MM.1S (cell line): ENCODE measurements at regions not wholly inside any gene's neighbourhood (a gene's known extent, or its start where the extent isn't known, plus 50 kb on each side); places are given as distances from the start of the nearest gene placed in this dataset.

ENCODE experiments used
- DNase-seq: peaks from one replicate; pipeline ENCODE4 v3.0.0-alpha.2; 2015
- H2AFZ ChIP-seq: fragments of 300-600 bp; sonication (generic); 2 replicates; pipeline ENCODE4 v1.6.0; 2016; ENCODE audit warnings: antibody characterized with exemption, low read length
- H3F3A ChIP-seq: fragments of 300-600 bp; sonication (generic); 2 replicates; pipeline ENCODE4 v1.6.1; 2016; ENCODE audit warnings: mild to moderate bottlenecking, antibody characterized with exemption, low read length, moderate library complexity, mixed read lengths; ENCODE audit not compliant: insufficient read depth
- H3K27ac ChIP-seq: fragments of 300-600 bp; sonication (generic); 2 replicates; pipeline ENCODE4 v1.5.1; 2016; ENCODE audit warnings: mild to moderate bottlenecking, low read length
- H3K27me3 ChIP-seq: fragments of 300-600 bp; sonication (generic); replicated peaks from 2 replicates; pipeline ENCODE4 v1.6.0; 2016; ENCODE audit warnings: low read length; ENCODE audit not compliant: insufficient read depth
- H3K36me3 ChIP-seq: fragments of 300-600 bp; sonication (generic); replicated peaks from 2 replicates; pipeline ENCODE4 v1.6.1; 2016; ENCODE audit warnings: mild to moderate bottlenecking, low read length, mixed read lengths; ENCODE audit not compliant: insufficient read depth
- H3K4me1 ChIP-seq: fragments of 300-600 bp; sonication (generic); 2 replicates; pipeline ENCODE4 v1.6.1; 2016; ENCODE audit warnings: low read length, mixed read lengths
- H3K4me2 ChIP-seq: fragments of 300-600 bp; sonication (generic); 2 replicates; pipeline ENCODE4 v1.6.0; 2016; ENCODE audit warnings: low read depth, low read length
- H3K4me3 ChIP-seq: fragments of 300-600 bp; sonication (generic); 2 replicates; pipeline ENCODE4 v1.5.1; 2016; ENCODE audit warnings: low read length, mixed read lengths
- H3K79me2 ChIP-seq: fragments of 300-600 bp; sonication (generic); 2 replicates; pipeline ENCODE4 v1.6.1; 2016; ENCODE audit warnings: mixed run types, low read length, mixed read lengths
- H3K9ac ChIP-seq: fragments of 300-600 bp; sonication (generic); 2 replicates; pipeline ENCODE4 v1.6.1; 2016; ENCODE audit warnings: low read length, mixed read lengths
- H3K9me2 ChIP-seq: fragments of 300-600 bp; sonication (generic); replicated peaks from 2 replicates; pipeline ENCODE4 v1.6.1; 2016; ENCODE audit warnings: mild to moderate bottlenecking, low read length, mixed read lengths; ENCODE audit not compliant: insufficient read depth
- H3K9me3 ChIP-seq: fragments of 300-600 bp; sonication (generic); replicated peaks from 2 replicates; pipeline ENCODE4 v1.6.1; 2016; ENCODE audit warnings: mild to moderate bottlenecking, low read length, mixed read lengths; ENCODE audit not compliant: insufficient read depth
- H4K20me1 ChIP-seq: fragments of 300-600 bp; sonication (generic); 2 replicates; pipeline ENCODE4 v1.6.1; 2016; ENCODE audit warnings: mild to moderate bottlenecking, low read length, moderate library complexity, mixed read lengths; ENCODE audit not compliant: insufficient read depth
- CTCF ChIP-seq: fragments of 300-600 bp; sonication (generic); IDR thresholded peaks from 2 replicates; pipeline ENCODE4 v1.5.1; 2016; ENCODE audit warnings: antibody characterized with exemption, low read length, mixed read lengths
- EZH2 ChIP-seq: fragments of 300-600 bp; sonication (generic); optimal IDR thresholded peaks from 2 replicates; pipeline ENCODE3; 2017; ENCODE audit warnings: low read depth, mild to moderate bottlenecking, antibody characterized with exemption, low read length, mixed read lengths
- EZH2phosphoT487 ChIP-seq: fragments of 300-600 bp; sonication (generic); IDR thresholded peaks from 2 replicates; pipeline ENCODE4 v1.6.1; 2018; ENCODE audit warnings: antibody characterized with exemption, low read length

- Histone ChIP-seq H3K9me2 (no peaks in the 10 kb centered on the region), H3K9me3 (no peaks in the 10 kb centered on the region)
- TF ChIP-seq EZH2phosphoT487 (no peak), EZH2 (no peak), CTCF (no peak)
Observed at GRCh38 chr10:10765017-10765416, 252.7 kb upstream of the CELF2 start.

GRCh38 chr10:10772411-10772810 is 245.3 kb upstream of the CELF2 start:
- Histone ChIP-seq H3K4me1 (peaks cover 13% of the 10 kb centered on the region; the same call in 1 of the 2 replicates), H3K9ac (no peak overlapping the region), H3K27ac (no peak overlapping the region), H3K9me2 (no peaks in the 10 kb centered on the region), H3K27me3 (no peaks in the 10 kb centered on the region), H3K79me2 (no peaks in the 10 kb centered on the region), H3K36me3 (no peaks in the 10 kb centered on the region), H3K4me3 (no peak overlapping the region), H4K20me1 (no peaks in the 10 kb centered on the region), H3K9me3 (no peaks in the 10 kb centered on the region), H2AFZ (0 out of 2 replicates have a peak overlapping the region, but pooled peaks have one; percentile 61), H3K4me2 (no peak overlapping the region; the same call in 1 of the 2 replicates), H3F3A (no peaks in the 10 kb centered on the region)
- TF ChIP-seq CTCF: no peak
- no peak for TF ChIP-seq EZH2phosphoT487
- no peak for TF ChIP-seq EZH2
- no peak for DNase-seq

More at GRCh38 chr10:10765017-10765416, 252.7 kb upstream of the CELF2 start:
- H3K36me3 ChIP-seq: no peaks in the 10 kb centered on the region
- H3F3A ChIP-seq: no peaks in the 10 kb centered on the region
- no peak for DNase-seq
- H2AFZ ChIP-seq: no peak overlapping the region
- H3K27ac ChIP-seq: no peak overlapping the region
- H3K9ac ChIP-seq: no peak overlapping the region
- H3K79me2 ChIP-seq: no peaks in the 10 kb centered on the region
- no peaks in the 10 kb centered on the region for H3K4me1 ChIP-seq
- no peak overlapping the region for H3K4me2 ChIP-seq
- no peaks in the 10 kb centered on the region for H3K27me3 ChIP-seq
- no peak overlapping the region for H3K4me3 ChIP-seq
- no peaks in the 10 kb centered on the region for H4K20me1 ChIP-seq

GRCh38 chr10:10772874-10773508 is 244.7 kb upstream of the CELF2 start:
- Histone ChIP-seq H4K20me1 (no peaks in the 10 kb centered on the region), H2AFZ (peak overlapping the region; percentile 61; the same call in 1 of the 2 replicates), H3K4me2 (peak overlapping the region; percentile 67)

More at GRCh38 chr10:10772874-10773508, 244.7 kb upstream of the CELF2 start:
- H3K9me3 ChIP-seq: no peaks in the 10 kb centered on the region
- TF ChIP-seq CTCF (no peak), EZH2 (no peak), EZH2phosphoT487 (no peak)
- peak overlapping the region; percentile 46 for H3K4me3 ChIP-seq
- H3K79me2 ChIP-seq: no peaks in the 10 kb centered on the region
- H3K36me3 ChIP-seq: no peaks in the 10 kb centered on the region
- peak overlapping the region; percentile 6; the same call in 1 of the 2 replicates for H3K27ac ChIP-seq
- H3K9me2 ChIP-seq: no peaks in the 10 kb centered on the region
- DNase-seq: peak; percentile 51
- peak overlapping the region; percentile 30; the same call in 1 of the 2 replicates for H3K9ac ChIP-seq
- no peaks in the 10 kb centered on the region for H3K27me3 ChIP-seq
- peaks cover 15% of the 10 kb centered on the region; the same call in 1 of the 2 replicates for H3K4me1 ChIP-seq
- H3F3A ChIP-seq: no peaks in the 10 kb centered on the region
